Lung microvascular endothelial cell (primary cell): ENCODE measurements at regions not wholly inside any gene's neighbourhood (a gene's known extent, or its start where the extent isn't known, plus 50 kb on each side); places are given as distances from the start of the nearest gene placed in this dataset.

Source experiments
- DNase-seq, 2 donors: peaks; one replicate each; pipeline versions ENCODE4 v3.0.0 to v3.0.0-alpha.2; 2010; ENCODE audit warnings: low read depth in 2 of 2

DNA sequence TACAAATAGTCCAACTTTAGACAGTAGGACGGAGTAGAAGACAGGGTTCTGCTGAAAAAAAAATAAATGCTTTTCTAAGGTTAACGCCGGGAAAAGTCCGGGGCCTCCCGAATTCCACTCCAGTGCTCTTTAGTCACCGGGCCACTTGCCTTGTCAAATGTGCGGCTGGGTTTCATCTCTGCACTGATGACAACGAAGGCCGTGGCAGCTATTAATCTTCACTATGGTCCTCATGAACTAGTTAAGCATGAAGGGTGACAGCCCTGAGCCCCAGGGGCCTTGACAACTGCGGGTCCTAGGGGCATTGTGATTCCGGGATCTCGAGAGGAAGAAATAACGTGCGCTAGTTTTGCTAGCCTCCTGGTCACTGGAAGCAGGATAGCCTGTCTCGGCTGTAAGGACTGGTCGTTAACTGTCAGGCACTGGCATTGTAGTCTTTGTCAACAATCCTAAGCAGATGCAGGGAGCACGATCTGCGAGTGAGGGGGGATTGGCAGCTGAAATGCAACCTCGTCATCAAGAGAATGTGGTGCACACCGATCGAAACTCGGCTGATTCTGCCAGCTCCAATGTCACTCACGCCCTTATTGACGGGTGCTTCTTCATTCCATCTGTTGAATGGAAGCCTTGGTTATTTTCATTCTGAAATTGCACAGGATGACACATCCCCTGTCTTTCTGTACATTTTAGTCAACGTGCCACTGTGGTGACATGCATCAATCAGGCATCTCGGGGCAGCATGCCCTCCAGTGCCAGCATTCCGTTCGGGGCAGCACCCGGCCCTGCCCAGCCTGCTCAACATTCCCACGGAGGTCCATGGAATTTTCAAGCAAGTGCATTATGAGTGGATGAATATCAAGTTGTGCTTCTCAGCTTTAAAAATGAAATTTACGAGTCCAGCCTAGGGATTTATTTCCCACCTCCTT, 51.6 kb upstream of the MGMT start:
- no peak for DNase-seq

DNA sequence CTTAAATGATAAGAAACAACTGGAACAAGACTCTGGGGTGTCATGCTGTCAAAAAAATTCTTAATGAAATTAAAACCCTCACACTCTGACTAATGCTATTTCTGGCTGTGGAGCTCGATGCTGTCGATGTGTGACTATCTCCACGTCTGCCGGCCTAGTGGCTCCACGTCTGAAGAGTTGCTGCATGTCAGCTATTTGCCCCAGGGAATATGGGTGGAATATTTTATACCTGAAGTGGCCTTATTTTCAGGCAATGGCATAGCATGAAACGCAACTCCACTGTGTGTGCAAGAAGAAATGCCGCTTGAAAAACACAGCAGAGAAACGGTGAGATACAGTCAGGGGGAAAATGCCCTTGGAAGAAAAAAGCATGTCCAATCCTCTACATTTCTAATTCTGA, 50.9 kb upstream of the MGMT start:
- no peak for DNase-seq

DNA sequence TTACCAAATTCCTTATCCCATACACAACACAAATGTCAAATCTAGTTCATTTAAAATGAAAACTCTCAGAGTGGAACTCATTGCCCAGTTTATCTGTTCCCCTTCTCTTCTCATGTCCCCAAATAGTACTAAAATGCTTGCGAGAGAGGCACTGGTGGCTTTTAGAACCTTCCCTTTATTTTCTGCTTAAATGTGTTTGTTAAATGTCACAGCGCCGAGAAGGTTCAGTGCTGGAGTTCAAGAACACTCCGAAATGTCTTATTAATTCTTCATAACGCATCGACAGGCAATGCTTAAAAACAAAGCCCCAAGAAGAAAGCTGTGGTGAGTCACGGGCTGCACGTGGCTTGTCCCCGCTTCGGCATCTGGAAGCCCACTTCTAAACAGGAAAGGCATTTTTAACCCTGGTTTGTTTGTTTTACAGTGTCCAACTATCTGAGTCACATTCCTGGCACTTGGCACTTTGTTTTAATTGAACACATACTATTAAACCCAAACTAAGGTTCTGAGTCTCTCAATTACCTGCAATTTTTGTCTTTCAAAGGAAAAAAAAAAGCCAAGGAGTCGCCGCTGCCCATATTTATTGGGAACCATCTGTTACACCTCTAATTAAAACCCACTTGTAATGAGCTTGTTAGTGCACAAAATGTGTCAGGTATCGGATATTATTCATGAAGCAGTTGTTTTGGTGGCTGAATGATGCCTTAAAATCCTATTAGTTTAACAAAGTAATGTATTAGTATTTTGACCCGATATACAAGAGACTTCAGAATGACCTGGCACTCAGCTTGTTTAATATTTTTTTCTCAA, 49.9 kb upstream of the MGMT start:
- DNase-seq: peak; percentile 49 to 89
